Activated T-helper 17 cell treated with anti-CD3 and anti-CD28 coated beads, Interleukin-2, amount 50 U/mL, for 72 hours (primary cell): ENCODE measurements at regions not wholly inside any gene's neighbourhood (a gene's known extent, or its start where the extent isn't known, plus 50 kb on each side); places are given as distances from the start of the nearest gene placed in this dataset.

ENCODE experiments used
- ATAC-seq: fragments of 150-1000 bp; cut with Tn5 transposase; replicated peaks from 2 replicates; pipeline ENCODE4 v1.10.0; 2021; ENCODE audit warnings: mild to moderate bottlenecking, moderate library complexity
- H3K27ac Mint-ChIP-seq: one replicate; pipeline ENCODE4 v1.8.0; 2022; ENCODE audit warnings: mixed read lengths
- H3K27me3 Mint-ChIP-seq: one replicate; pipeline ENCODE4 v1.8.0; 2022; ENCODE audit warnings: mixed read lengths
- H3K36me3 Mint-ChIP-seq: one replicate; pipeline ENCODE4 v1.8.0; 2022; ENCODE audit warnings: low read depth, mild to moderate bottlenecking, mixed read lengths
- H3K4me1 Mint-ChIP-seq: one replicate; pipeline ENCODE4 v1.8.0; 2022; ENCODE audit warnings: mixed read lengths
- H3K4me3 Mint-ChIP-seq: one replicate; pipeline ENCODE4 v1.8.0; 2022; ENCODE audit warnings: mild to moderate bottlenecking, mixed read lengths
- H3K9me3 Mint-ChIP-seq: one replicate; pipeline ENCODE4 v1.8.0; 2022; ENCODE audit warnings: mixed read lengths

- Mint-ChIP-seq H3K27me3 (no peaks in the 10 kb centered on the region), H3K27ac (no peak overlapping the region), H3K9me3 (no peaks in the 10 kb centered on the region), H3K4me3 (no peak overlapping the region), H3K4me1 (no peaks in the 10 kb centered on the region), H3K36me3 (no peaks in the 10 kb centered on the region)
- peak; percentile 44 for ATAC-seq
Measured at GRCh38 chr17:27226611-27227230, 67.2 kb upstream of the WSB1 start.

- no peaks in the 10 kb centered on the region for H3K4me1 Mint-ChIP-seq
- ATAC-seq = no peak
- H3K4me3 Mint-ChIP-seq = no peak overlapping the region
Measured at GRCh38 chr17:27230996-27231395, 62.9 kb upstream of the WSB1 start.

DNA sequence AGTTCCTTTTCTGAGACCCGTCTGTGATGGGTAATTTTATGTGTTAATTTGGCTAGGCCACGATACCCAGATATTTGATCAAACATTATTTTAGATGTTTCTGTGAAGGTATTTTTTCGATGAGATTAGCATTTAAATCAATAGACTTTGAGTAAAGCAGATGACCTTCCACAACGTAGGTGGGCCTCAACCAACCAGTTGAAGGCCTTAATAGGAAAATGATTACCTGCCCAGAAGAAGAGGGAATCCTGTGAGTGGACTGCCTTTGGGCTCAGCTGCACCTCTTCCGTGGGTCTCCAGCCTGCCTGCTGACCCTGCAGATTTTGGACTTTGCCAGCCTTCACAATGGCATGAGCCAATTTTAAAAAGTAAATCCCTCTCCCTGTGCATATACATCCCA lies 61.6 kb upstream of the WSB1 start:
- no peaks in the 10 kb centered on the region for H3K36me3 Mint-ChIP-seq
- no peaks in the 10 kb centered on the region for H3K9me3 Mint-ChIP-seq
- H3K27me3 Mint-ChIP-seq = no peaks in the 10 kb centered on the region
- H3K27ac Mint-ChIP-seq = no peak overlapping the region
- no peak overlapping the region for H3K4me3 Mint-ChIP-seq
- no peak for ATAC-seq
- H3K4me1 Mint-ChIP-seq = no peaks in the 10 kb centered on the region

More at GRCh38 chr17:27230996-27231395, 62.9 kb upstream of the WSB1 start:
- Mint-ChIP-seq H3K9me3 (no peaks in the 10 kb centered on the region), H3K27me3 (no peaks in the 10 kb centered on the region), H3K36me3 (no peaks in the 10 kb centered on the region), H3K27ac (no peak overlapping the region)

- ATAC-seq = no peak
- Mint-ChIP-seq H3K27ac (no peak overlapping the region), H3K36me3 (no peaks in the 10 kb centered on the region)
Measured at GRCh38 chr17:27233059-27233458, 60.9 kb upstream of the WSB1 start.

GRCh38 chr17:27233776-27234175 lies 60.1 kb upstream of the WSB1 start:
- Mint-ChIP-seq H3K27ac (no peak overlapping the region), H3K4me3 (no peak overlapping the region), H3K36me3 (no peaks in the 10 kb centered on the region), H3K4me1 (peaks cover 4% of the 10 kb centered on the region), H3K9me3 (no peaks in the 10 kb centered on the region), H3K27me3 (no peaks in the 10 kb centered on the region)
- ATAC-seq = no peak

More at GRCh38 chr17:27233059-27233458, 60.9 kb upstream of the WSB1 start:
- Mint-ChIP-seq H3K4me1 (no peaks in the 10 kb centered on the region), H3K4me3 (no peak overlapping the region), H3K27me3 (no peaks in the 10 kb centered on the region), H3K9me3 (no peaks in the 10 kb centered on the region)

- H3K4me3 Mint-ChIP-seq = no peak overlapping the region
- H3K4me1 Mint-ChIP-seq = peaks cover 9% of the 10 kb centered on the region
- no peak overlapping the region for H3K27ac Mint-ChIP-seq
- H3K9me3 Mint-ChIP-seq = no peaks in the 10 kb centered on the region
- ATAC-seq = peak; percentile 26
- H3K36me3 Mint-ChIP-seq = no peaks in the 10 kb centered on the region
- no peaks in the 10 kb centered on the region for H3K27me3 Mint-ChIP-seq
Measured at GRCh38 chr17:27236717-27237315, 57.1 kb upstream of the WSB1 start.

DNA sequence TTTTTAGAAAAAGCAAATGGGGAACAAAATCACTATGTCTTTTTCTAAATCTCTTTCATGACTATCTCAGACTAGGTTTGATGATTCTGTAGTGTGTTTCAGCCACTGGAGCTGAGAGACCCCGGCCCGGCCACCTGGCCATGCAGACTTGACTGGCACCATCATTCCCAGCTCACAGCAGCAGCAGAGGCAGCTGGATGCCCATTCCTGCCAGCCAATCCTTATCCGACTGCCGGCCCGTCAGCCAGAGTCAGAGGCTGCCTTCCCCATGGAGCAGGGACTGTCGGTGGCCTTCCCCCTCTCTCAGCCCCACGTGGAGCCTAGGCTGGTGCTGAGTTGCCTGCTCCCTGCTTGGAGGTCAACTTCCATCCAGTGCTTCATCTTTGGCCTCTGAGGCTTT lies 56.0 kb upstream of the WSB1 start:
- Mint-ChIP-seq H3K27ac (no peak overlapping the region), H3K36me3 (no peaks in the 10 kb centered on the region), H3K9me3 (no peaks in the 10 kb centered on the region), H3K27me3 (peaks cover 6% of the 10 kb centered on the region), H3K4me3 (no peak overlapping the region), H3K4me1 (peaks cover 9% of the 10 kb centered on the region)
- ATAC-seq = no peak

DNA sequence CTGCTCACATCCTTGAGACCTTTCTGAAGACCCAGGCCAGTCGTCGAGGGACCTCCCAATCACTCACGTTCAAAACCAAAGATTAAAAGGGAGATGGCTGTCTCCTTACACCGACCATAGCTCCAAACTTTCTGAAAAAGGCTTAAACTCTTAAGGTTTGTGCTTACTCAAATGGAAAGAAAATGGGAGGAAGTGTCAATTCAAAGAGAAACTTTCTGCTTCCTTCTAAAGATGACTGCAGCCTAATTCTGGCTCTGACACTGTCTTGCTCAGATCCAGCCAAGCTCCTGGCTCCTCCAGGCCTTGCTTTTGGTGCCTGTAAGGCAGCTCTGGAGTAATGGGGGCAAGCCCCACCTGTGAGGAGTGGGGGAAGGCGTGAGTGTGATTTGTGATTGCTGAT lies 54.9 kb upstream of the WSB1 start:
- Mint-ChIP-seq H3K4me1 (peaks cover 9% of the 10 kb centered on the region), H3K27ac (no peak overlapping the region), H3K36me3 (no peaks in the 10 kb centered on the region), H3K27me3 (peaks cover 8% of the 10 kb centered on the region), H3K9me3 (no peaks in the 10 kb centered on the region), H3K4me3 (no peak overlapping the region)
- peak; percentile 92 for ATAC-seq

GRCh38 chr17:27239584-27239983 lies 54.3 kb upstream of the WSB1 start:
- no peaks in the 10 kb centered on the region for H3K36me3 Mint-ChIP-seq
- H3K27ac Mint-ChIP-seq = no peak overlapping the region
- H3K27me3 Mint-ChIP-seq = peaks cover 8% of the 10 kb centered on the region
- H3K9me3 Mint-ChIP-seq = no peaks in the 10 kb centered on the region
- H3K4me3 Mint-ChIP-seq = no peak overlapping the region
- no peak for ATAC-seq
- peaks cover 9% of the 10 kb centered on the region for H3K4me1 Mint-ChIP-seq

DNA sequence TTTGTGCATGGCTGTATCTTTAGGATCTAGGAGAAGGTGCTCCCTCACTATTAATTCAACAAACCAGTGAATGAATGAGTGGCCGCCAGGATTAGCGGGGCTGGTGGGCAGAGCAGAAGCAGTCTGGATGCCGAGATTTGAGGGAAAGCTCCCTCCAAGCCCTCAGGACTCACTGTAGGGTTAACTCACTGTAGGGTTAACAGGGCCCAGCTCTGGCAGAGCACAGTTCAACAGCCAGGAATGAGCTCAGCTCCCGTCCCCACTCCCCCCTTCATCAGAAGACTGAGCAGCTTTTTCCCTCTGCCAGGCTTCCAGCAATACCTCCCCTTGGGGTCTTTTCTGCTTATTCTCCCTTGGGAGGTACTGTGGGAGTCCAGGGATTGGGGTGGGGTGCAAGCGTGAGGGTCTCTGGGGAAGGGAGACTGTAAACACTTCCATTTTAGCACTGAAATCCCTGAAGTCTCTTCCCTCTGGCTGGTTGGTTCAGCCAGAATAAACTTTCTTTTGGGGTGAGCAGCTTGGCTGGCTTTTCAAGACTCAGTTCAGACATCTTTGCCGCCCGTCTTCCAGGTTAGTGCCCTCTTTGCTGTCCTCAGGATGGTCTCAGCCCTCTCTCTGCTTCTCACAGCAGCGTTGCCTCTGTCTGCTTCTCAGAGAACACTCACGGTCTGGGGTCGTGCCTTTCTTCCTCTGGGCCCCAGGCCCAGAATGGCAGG lies 53.7 kb upstream of the WSB1 start:
- Mint-ChIP-seq H3K27me3 (peaks cover 8% of the 10 kb centered on the region), H3K27ac (no peak overlapping the region), H3K9me3 (no peaks in the 10 kb centered on the region), H3K4me1 (peaks cover 9% of the 10 kb centered on the region), H3K4me3 (no peak overlapping the region), H3K36me3 (no peaks in the 10 kb centered on the region)
- no peak for ATAC-seq

DNA sequence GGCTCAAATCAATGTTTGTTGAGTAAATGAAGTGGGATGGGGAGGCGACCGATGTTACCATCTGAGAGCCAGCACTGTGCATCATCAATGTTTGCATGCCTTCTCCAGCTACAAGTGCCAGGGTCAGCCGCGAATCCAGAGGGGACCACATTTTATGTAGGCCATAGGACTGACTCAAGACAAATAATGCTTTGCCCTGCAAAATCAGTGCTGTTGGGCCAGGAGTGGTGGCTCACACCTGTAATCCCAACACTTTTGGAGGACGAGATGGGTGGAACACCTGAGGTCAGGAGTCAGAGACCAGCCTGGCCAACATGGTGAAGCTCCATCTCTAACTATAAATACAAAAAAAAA lies 53.1 kb upstream of the WSB1 start:
- Mint-ChIP-seq H3K27me3 (peaks cover 8% of the 10 kb centered on the region), H3K4me3 (no peak overlapping the region), H3K4me1 (peaks cover 9% of the 10 kb centered on the region), H3K9me3 (no peaks in the 10 kb centered on the region), H3K27ac (no peak overlapping the region), H3K36me3 (no peaks in the 10 kb centered on the region)
- ATAC-seq = no peak

GRCh38 chr17:27241346-27241946 lies 52.5 kb upstream of the WSB1 start:
- Mint-ChIP-seq H3K9me3 (no peaks in the 10 kb centered on the region), H3K36me3 (no peaks in the 10 kb centered on the region), H3K27ac (no peak overlapping the region), H3K27me3 (peaks cover 8% of the 10 kb centered on the region), H3K4me3 (no peak overlapping the region), H3K4me1 (peaks cover 9% of the 10 kb centered on the region)
- ATAC-seq = peak; percentile 46

DNA sequence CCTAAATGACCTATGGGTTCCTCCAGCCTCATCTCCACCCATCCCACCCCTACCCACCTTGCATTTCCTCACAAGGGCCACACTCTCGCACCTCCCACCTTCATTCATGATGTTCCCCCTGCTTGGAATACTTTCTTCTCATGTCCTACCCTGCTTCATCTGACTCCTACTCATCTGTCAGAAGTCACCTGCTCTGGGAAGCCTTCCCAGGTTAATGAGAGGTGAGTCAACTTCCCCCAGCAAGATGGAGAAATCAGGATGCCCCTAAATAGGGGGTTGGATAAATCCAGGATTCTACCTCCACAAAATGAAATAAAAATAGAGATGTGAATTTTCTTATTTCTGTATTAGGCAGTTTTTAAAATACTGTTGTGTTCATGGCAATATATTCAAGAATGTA lies 51.0 kb upstream of the WSB1 start:
- Mint-ChIP-seq H3K4me3 (no peak overlapping the region), H3K4me1 (peaks cover 9% of the 10 kb centered on the region), H3K36me3 (no peaks in the 10 kb centered on the region), H3K27ac (no peak overlapping the region), H3K9me3 (no peaks in the 10 kb centered on the region), H3K27me3 (peaks cover 11% of the 10 kb centered on the region)
- no peak for ATAC-seq

- Mint-ChIP-seq H3K4me1 (peaks cover 3% of the 10 kb centered on the region), H3K27me3 (peaks cover 12% of the 10 kb centered on the region), H3K27ac (no peak overlapping the region), H3K36me3 (no peaks in the 10 kb centered on the region), H3K9me3 (no peaks in the 10 kb centered on the region), H3K4me3 (no peak overlapping the region)
- no peak for ATAC-seq
Measured at GRCh38 chr17:27244011-27244410, 49.9 kb upstream of the WSB1 start.
